CD14-positive monocyte (primary cell): ENCODE measurements at regions not wholly inside any gene's neighbourhood (a gene's known extent, or its start where the extent isn't known, plus 50 kb on each side); places are given as distances from the start of the nearest gene placed in this dataset.
"Not testable (repeated sequence)": the region's sequence is repeated elsewhere in the genome, so short reads cannot be mapped to it uniquely, and the experiment has no call there.

Source experiments
- DNase-seq, 3 donors: peaks; one replicate each; pipeline ENCODE4 v3.0.0-alpha.2; 2011 to 2022
- H2AFZ ChIP-seq: 2 replicates; pipeline ENCODE4 v1.6.0; 2012; ENCODE audit warnings: mild to moderate bottlenecking, low read depth, low read length, inconsistent platforms; ENCODE audit not compliant: insufficient read depth, poor library complexity, severe bottlenecking
- H3K27ac ChIP-seq, 2 donors: 1 replicate in 1 of 2; 2 replicates in 1 of 2; pipeline ENCODE4 v1.5.1; 2012 to 2013; ENCODE audit warnings: low read length in 2 of 2, control low read depth in 1 of 2, inconsistent platforms in 1 of 2, low read depth in 1 of 2, mild to moderate bottlenecking in 1 of 2
- H3K27me3 ChIP-seq, 2 donors: one replicate each; pipeline versions ENCODE4 v1.6.0 to v1.6.1; 2011 to 2013; ENCODE audit warnings: low read length in 2 of 2; ENCODE audit not compliant: control insufficient read depth in 2 of 2, insufficient read depth in 2 of 2
- H3K36me3 ChIP-seq, 2 donors: replicated peaks in 1 of 2; 1 replicate in 1 of 2; 2 replicates in 1 of 2; pipeline versions ENCODE4 v1.5.1 to v1.6.1; 2012 to 2013; ENCODE audit warnings: low read length in 2 of 2, control low read depth in 1 of 2, inconsistent platforms in 1 of 2, mild to moderate bottlenecking in 1 of 2; ENCODE audit not compliant: insufficient read depth in 2 of 2, control insufficient read depth in 1 of 2
- H3K4me1 ChIP-seq, 2 donors: 1 replicate in 1 of 2; 2 replicates in 1 of 2; pipeline versions ENCODE4 v1.5.1 to v1.6.1; 2012 to 2013; ENCODE audit warnings: low read length in 2 of 2, control low read depth in 1 of 2, inconsistent platforms in 1 of 2, mild to moderate bottlenecking in 1 of 2, moderate library complexity in 1 of 2; ENCODE audit not compliant: insufficient read depth in 2 of 2, control insufficient read depth in 1 of 2
- H3K4me2 ChIP-seq: replicated peaks from 2 replicates; pipeline ENCODE3; 2012; ENCODE audit warnings: low read length, moderate library complexity, mild to moderate bottlenecking; ENCODE audit not compliant: poor library complexity, severe bottlenecking; ENCODE audit errors: extremely low read depth
- H3K4me3 ChIP-seq, 3 experiments: fragments of 200-600 bp in 1 of 3; sonication (generic) in 1 of 3; replicated peaks in 1 of 3; 1 replicate in 2 of 3; 2 replicates in 1 of 3; pipeline ENCODE4 v1.5.1; 2011 to 2013; ENCODE audit warnings: low read length in 3 of 3, mild to moderate bottlenecking in 3 of 3, control low read depth in 2 of 3, low read depth in 2 of 3, inconsistent platforms in 1 of 3, moderate library complexity in 1 of 3
- H3K79me2 ChIP-seq: 2 replicates; pipeline ENCODE4 v1.6.0; 2012; ENCODE audit warnings: mild to moderate bottlenecking, control low read depth, inconsistent platforms, low read length, moderate library complexity; ENCODE audit not compliant: insufficient read depth
- H3K9ac ChIP-seq: 2 replicates; pipeline ENCODE4 v1.6.0; 2017; ENCODE audit warnings: low read length, mild to moderate bottlenecking; ENCODE audit not compliant: insufficient read depth, poor library complexity, severe bottlenecking
- H3K9me3 ChIP-seq, 2 donors: replicated peaks in 1 of 2; 1 replicate in 1 of 2; 2 replicates in 1 of 2; pipeline versions ENCODE4 v1.5.1 to v1.6.1; 2012 to 2013; ENCODE audit warnings: low read length in 2 of 2, control low read depth in 1 of 2; ENCODE audit not compliant: control insufficient read depth in 1 of 2, insufficient read depth in 1 of 2
- H4K20me1 ChIP-seq: 2 replicates; pipeline ENCODE4 v1.6.0; 2012; ENCODE audit warnings: mild to moderate bottlenecking, low read length, control low read depth, moderate library complexity; ENCODE audit not compliant: insufficient read depth
- H3K27ac Mint-ChIP-seq, 7 donors: one replicate each; pipeline ENCODE4 v1.8.0; 2020; ENCODE audit warnings: mild to moderate bottlenecking in 7 of 7, mixed read lengths in 7 of 7, moderate library complexity in 6 of 7, inconsistent platforms in 2 of 7
- H3K27me3 Mint-ChIP-seq, 3 donors: one replicate each; pipeline ENCODE4 v1.8.0; 2021 to 2022; ENCODE audit warnings: low read depth in 3 of 3, mild to moderate bottlenecking in 3 of 3, mixed read lengths in 3 of 3, moderate library complexity in 3 of 3, inconsistent platforms in 1 of 3
- H3K36me3 Mint-ChIP-seq, 2 donors: one replicate each; pipeline ENCODE4 v1.8.0; 2020; ENCODE audit warnings: mixed read lengths in 2 of 2, inconsistent platforms in 1 of 2, mild to moderate bottlenecking in 1 of 2
- H3K4me1 Mint-ChIP-seq: one replicate; pipeline ENCODE4 v1.8.0; 2020; ENCODE audit warnings: mild to moderate bottlenecking, mixed read lengths
- H3K4me3 Mint-ChIP-seq, 2 donors: one replicate each; pipeline ENCODE4 v1.8.0; 2020; ENCODE audit warnings: mild to moderate bottlenecking in 2 of 2, mixed read lengths in 2 of 2, moderate library complexity in 1 of 2
- H3K9me3 Mint-ChIP-seq, 7 donors: one replicate each; pipeline ENCODE4 v1.8.0; 2020 to 2022; ENCODE audit warnings: mixed read lengths in 7 of 7, mild to moderate bottlenecking in 6 of 7, moderate library complexity in 6 of 7, inconsistent platforms in 2 of 7
- WGBS: methylation state at CpG from one replicate; pipeline ENCODE4 v1.1.5; 2013; ENCODE audit warnings: missing lambda C conversion rate; ENCODE audit not compliant: insufficient coverage; 5-methylcytosine and 5-hydroxymethylcytosine counted together
- intact Hi-C, 2 donors: fragments of 100-400 bp; cut with micrococcal nuclease; formaldehyde crosslinking; loops; one replicate each; pipeline versions ENCODE4 v1.15.0 to v1.15.1; 2023
- TF ChIP-seq, protein P1 (sequence below): fragments of 200-600 bp; IDR thresholded peaks from one replicate; pipeline ENCODE4 v1.8.0; 2022; ENCODE audit warnings: antibody characterized with exemption, mild to moderate bottlenecking

DNA sequence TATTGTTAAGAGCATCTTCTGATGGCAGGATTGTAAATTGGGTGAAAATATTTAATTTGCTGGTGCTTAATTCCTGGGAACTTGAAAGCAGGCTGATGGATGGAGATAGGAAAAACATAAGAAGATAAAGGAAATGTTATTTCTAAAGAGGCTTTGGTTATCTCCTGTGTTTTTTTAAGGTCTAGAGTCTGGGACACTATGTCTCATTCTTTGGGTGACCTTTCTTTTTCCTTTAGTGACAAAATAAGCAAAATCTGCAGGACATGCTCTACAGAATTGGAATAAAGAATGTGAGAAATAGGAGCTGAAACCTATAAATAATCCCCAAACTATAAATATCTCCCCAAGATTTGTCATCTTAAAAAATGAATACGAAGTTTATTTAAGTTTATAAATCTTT lies 241.7 kb downstream of the DSC3 start:
- Mint-ChIP-seq H3K4me1 (no peaks in the 10 kb centered on the region), H3K9me3 (peaks cover 0 to 4% (median 0%) of the 10 kb centered on the region in 7 donors), H3K4me3 (no peak overlapping the region), H3K36me3 (no peaks in the 10 kb centered on the region), H3K27me3 (no peaks in the 10 kb centered on the region), H3K27ac (no peak overlapping the region)
- no peak for DNase-seq
- intact Hi-C loops, result no loop called here
- Histone ChIP-seq H3K9me3 (no peaks in the 10 kb centered on the region), H3K4me1 (no peaks in the 10 kb centered on the region), H3K27me3 (no peaks in the 10 kb centered on the region), H3K4me3 (no peak overlapping the region), H2AFZ (no peak overlapping the region), H3K36me3 (no peaks in the 10 kb centered on the region), H3K4me2 (no peak overlapping the region), H3K9ac (no peak overlapping the region), H4K20me1 (no peaks in the 10 kb centered on the region), H3K27ac (no peak overlapping the region), H3K79me2 (no peaks in the 10 kb centered on the region)
- WGBS, result no CpG with 5 or more reads among the region's 1 CpG
- TF ChIP-seq, protein P1, sequence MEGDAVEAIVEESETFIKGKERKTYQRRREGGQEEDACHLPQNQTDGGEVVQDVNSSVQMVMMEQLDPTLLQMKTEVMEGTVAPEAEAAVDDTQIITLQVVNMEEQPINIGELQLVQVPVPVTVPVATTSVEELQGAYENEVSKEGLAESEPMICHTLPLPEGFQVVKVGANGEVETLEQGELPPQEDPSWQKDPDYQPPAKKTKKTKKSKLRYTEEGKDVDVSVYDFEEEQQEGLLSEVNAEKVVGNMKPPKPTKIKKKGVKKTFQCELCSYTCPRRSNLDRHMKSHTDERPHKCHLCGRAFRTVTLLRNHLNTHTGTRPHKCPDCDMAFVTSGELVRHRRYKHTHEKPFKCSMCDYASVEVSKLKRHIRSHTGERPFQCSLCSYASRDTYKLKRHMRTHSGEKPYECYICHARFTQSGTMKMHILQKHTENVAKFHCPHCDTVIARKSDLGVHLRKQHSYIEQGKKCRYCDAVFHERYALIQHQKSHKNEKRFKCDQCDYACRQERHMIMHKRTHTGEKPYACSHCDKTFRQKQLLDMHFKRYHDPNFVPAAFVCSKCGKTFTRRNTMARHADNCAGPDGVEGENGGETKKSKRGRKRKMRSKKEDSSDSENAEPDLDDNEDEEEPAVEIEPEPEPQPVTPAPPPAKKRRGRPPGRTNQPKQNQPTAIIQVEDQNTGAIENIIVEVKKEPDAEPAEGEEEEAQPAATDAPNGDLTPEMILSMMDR, result no peak

GRCh38 chr18:30792051-30792450 lies 250.5 kb downstream of the DSC3 start:
- WGBS, result 81% methylated on average over 4 of the region's 7 CpGs

DNA sequence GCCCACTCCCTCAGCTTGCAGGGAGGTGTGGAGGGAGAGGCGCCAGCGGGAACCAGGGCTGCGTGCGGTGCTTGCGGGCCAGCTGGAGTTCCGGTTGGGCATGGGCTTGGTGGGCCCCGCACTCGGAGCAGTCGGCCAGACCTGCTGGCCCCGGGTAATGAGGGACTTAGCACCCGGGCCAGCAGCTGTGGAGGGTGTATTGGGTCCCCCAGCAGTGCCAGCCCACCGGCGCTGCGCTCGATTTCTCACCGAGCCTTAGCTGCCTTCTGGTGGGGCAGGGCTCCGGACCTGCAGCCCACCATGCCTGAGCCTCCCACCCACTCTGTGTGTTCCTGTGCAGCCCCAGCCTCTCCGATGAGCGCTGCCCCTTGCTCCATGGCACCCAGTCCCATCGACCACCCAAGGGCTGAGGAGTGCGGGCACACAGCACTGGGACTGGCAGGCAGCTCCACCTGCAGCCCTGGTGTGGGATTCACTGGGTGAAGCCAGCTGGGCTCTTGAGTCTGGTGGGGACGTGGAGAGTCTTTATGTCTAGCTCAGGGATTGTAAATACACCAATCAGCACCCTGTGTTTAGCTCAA lies 254.0 kb downstream of the DSC3 start:
- H3K27ac ChIP-seq, H3K4me3 Mint-ChIP-seq, H3K4me3 ChIP-seq, H3K4me1 ChIP-seq, H2AFZ ChIP-seq, H3K27me3 ChIP-seq, H4K20me1 ChIP-seq, H3K27ac Mint-ChIP-seq, H3K36me3 ChIP-seq, H3K27me3 Mint-ChIP-seq, intact Hi-C loops, H3K4me1 Mint-ChIP-seq, H3K36me3 Mint-ChIP-seq, H3K79me2 ChIP-seq, H3K4me2 ChIP-seq, DNase-seq, H3K9ac ChIP-seq: not testable (repeated sequence)
- peaks cover 6 to 15% of the 10 kb centered on the region in 2 donors for H3K9me3 ChIP-seq
- WGBS, result 87% methylated on average over 9 of the region's 22 CpGs
- peaks cover 3 to 15% (median 6%) of the 10 kb centered on the region in 7 donors for H3K9me3 Mint-ChIP-seq

More at GRCh38 chr18:30792051-30792450, 250.5 kb downstream of the DSC3 start:
- H3K36me3 Mint-ChIP-seq, result no peaks in the 10 kb centered on the region
- no peak overlapping the region for H3K27ac ChIP-seq
- no peaks in the 10 kb centered on the region for H3K4me1 Mint-ChIP-seq
- no peak overlapping the region for H2AFZ ChIP-seq
- TF ChIP-seq, protein P1, result no peak
- H3K27me3 ChIP-seq, result no peaks in the 10 kb centered on the region
- DNase-seq, result no peak
- H3K27ac Mint-ChIP-seq, result no peak overlapping the region
- no peaks in the 10 kb centered on the region for H3K27me3 Mint-ChIP-seq
- H3K4me3 ChIP-seq, result no peak overlapping the region
- H3K9me3 Mint-ChIP-seq, result peaks cover 3 to 13% (median 5%) of the 10 kb centered on the region in 7 donors
- H3K4me1 ChIP-seq, result no peaks in the 10 kb centered on the region
- intact Hi-C loops, result no loop called here
- no peaks in the 10 kb centered on the region for H4K20me1 ChIP-seq
- H3K4me2 ChIP-seq, result no peak overlapping the region
- H3K9ac ChIP-seq, result no peak overlapping the region
- H3K4me3 Mint-ChIP-seq, result no peak overlapping the region
- peaks cover 6 to 12% of the 10 kb centered on the region in 2 donors for H3K9me3 ChIP-seq
- H3K79me2 ChIP-seq, result no peaks in the 10 kb centered on the region
- H3K36me3 ChIP-seq, result no peaks in the 10 kb centered on the region
